GDM1 (cell line): ENCODE measurements at regions not wholly inside any gene's neighbourhood (a gene's known extent, or its start where the extent isn't known, plus 50 kb on each side); places are given as distances from the start of the nearest gene placed in this dataset.

Source experiments
- DNase-seq: peaks from one replicate; lab custom pipeline; 2025; lab: John Stamatoyannopoulos, UW

DNA sequence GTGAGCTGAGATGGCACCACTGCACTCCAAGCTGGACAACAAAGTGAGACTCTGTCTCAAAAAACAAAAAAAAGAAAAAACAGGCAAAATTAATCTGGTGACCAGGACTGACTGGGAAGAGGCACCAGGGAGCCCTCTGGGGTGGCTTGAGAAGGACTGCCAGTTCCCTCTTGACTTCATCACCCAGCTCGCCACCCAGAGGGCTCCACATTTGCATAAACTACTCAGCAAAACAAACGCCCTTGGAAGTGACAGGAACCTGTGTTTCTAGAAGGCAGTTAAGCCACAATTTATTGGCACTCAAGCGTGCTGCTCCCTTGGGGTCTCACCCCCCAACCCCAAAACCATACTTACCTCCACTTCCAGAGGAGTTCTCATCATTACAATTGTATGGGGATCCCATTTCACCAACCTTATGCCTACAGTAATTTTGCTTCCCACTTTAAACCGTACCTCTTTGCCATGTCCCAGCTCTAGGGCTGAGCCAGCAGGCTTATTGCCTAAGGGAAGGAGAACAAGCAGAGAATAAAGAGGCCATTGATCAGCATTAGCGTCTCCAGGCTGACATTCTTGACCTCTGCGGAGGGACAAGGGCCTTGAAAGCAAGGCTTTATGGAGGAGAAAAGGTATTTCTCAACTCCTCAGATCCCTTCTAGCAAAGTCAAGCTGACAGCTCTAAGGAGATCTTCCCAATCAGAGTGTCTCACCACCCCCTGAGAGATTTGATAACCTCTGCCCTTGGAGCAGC lies 357.4 kb downstream of the SHQ1 start:
- no peak for DNase-seq

DNA sequence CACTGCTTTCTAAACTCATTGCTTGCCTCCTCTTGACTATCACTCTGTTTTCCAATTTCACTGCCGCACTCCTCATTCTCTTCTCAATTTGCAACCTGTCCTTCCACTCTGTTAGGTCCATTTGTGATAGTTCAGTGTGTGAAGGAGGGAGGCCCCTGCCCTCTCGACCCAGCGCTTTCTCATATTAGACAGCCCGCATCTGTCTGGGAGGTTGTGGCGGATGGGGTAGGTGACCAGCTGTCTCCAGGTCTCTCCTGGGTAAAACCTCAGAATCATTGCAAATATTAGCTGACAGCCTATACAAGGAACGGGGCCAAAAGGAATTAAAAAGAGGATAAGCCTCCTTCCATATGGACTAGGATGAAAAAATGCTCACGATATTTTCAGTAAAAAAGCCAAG lies 358.3 kb downstream of the SHQ1 start:
- DNase-seq, result no peak

GRCh38 chr3:72488738-72489035 lies 359.6 kb downstream of the SHQ1 start:
- DNase-seq, result no peak

- no peak for DNase-seq
These were observed 360.1 kb downstream of the SHQ1 start for GRCh38 chr3:72487946-72488737.

DNA sequence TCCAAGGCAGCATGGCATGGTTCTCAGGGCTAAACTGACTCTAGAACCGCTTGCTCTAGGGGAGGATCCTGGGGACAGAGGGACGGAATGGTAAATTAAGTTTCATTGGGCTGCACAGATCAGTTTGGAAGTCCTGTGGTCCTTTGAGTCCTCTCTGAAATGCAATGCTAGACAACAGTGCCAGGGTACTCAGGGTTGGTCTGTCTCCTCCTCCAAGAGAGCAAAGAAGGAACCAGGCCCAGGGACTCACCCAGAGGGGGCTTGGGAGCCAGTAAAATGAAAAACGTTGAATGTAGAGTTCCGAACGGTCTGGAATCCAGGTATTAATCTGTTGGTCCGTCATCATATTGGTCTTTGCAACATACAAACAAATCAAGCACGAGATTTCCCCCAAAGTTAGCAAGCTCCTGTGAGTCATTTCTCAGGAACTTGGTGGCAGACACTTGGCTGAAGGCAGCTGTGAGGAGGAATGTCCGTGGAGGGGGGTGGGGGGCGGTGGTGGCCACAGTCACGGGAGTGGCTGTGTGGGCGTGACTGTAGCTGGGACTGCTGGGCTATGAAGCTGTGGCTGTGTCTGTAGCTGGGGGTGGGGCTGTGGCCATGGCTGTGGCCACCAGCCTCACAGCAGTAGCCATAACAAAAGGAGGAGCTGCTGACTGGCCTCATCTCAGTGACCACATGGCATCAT lies 361.0 kb downstream of the SHQ1 start:
- no peak for DNase-seq

DNA sequence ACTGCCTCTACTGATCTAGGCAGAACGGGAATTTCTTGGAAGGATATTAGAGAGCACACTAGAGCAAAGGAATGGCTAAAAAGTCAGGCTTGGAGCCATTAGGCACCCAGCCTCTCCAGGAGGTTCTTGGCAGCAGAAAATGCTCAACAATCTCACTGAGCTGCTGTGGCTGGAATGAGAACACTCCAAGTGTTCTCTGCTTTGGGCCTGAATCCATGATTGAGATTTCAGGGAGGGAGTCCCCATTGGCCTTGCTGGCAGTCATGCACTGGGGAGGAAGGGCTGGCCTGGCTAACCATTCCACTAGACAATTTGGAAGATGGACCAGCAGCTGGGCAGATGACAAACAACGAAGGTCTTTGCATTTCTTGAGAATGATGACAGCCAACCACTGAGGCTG lies 362.6 kb downstream of the SHQ1 start:
- DNase-seq, result no peak

DNA sequence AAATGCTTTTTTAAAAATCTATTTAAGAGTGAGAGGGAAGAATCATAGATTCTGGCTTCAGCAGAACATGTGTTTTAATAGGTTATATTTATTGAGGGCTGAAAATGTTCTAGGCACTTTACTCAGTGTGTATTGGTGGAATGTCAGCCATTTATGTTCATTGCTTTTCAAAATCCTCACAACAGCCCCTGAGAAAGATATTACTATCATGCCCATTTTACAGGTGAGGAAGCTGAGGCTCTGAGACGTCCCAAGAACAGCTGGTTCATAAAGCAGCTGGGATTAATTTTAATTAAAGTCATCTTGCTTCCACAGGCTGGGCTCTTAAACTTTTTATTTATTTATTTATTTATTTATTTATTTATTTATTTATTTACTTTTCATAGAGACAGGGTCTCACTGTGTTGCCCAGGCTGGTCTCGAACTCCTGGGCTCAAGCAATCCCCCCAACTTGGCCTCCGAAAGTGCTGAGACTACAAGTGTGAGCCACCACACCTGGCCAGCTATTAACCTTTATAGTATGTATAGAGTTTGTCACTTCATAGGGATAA lies 364.6 kb downstream of the SHQ1 start:
- DNase-seq, result no peak

DNA sequence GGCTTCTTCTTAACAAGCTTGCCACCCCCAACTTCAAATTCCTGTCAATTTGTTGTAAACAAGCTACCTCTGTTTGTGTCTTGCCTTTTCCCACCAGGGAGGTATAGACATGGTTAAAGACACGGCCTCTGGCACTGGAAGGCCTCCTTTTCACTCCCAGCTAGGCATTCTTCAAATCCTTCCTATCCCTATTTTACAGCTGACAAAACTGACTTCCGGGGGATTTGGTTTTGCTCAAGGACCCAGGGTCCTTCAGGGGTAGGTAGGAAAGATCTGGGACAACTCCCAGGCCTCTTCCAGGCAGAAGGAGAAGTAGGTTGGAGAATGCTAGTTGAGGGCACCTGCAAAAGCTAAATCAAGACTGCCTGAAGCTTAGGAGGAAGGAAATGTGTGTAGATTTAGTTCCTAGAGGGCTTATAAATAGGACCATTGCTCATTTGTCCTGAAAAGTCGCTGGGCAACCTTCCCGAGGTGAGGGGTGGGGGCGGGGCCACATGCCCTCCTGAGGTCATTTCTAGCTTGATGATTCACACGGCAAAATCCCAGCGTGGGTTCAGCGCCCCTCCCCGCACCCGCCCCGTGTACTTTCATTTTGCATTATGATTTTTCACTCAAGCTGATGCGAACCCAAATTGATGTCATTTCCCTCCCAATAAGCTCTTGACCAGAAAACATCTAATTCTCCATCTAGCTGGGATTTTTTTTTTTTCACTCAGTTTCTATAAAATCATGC lies 365.5 kb downstream of the SHQ1 start:
- peak; percentile 44 for DNase-seq

DNA sequence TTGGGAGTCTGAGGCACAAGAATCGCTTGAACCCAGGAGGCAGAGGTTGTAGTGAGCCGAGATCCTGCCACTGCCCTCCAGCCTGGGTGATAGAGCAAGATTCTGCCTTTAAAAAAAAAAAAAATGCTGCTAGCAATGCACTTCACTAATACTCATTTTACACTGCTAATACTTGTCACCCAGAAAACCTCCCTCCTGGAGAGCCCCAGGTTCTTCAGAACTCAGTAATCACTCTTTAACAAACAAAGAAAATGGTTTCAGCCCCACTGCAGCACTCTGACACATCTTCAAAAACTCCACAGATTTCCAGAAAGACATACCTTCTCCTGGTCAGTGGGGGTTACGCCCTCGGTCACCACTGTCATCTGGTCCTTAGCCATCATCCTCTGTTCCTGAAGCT lies 366.7 kb downstream of the SHQ1 start:
- no peak for DNase-seq

DNA sequence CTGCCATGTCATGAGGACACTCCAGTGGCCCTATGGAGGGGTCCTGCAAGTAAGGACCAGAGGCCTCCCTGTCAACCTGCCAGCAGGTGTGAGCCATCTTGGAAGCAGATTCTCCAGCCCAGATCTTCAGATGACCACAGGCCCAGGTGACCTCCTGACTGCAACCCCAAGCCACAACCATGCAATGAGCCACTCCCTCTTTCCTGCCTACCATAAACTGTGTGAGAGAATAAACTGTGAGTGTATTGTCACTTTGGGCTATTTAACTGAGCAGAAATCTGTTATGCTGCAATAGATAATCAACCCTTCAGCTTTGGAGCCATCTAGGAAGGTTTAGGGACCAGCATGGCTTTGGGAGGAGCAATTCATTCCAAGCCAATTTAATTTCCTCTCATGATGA lies 367.9 kb downstream of the SHQ1 start:
- no peak for DNase-seq

DNA sequence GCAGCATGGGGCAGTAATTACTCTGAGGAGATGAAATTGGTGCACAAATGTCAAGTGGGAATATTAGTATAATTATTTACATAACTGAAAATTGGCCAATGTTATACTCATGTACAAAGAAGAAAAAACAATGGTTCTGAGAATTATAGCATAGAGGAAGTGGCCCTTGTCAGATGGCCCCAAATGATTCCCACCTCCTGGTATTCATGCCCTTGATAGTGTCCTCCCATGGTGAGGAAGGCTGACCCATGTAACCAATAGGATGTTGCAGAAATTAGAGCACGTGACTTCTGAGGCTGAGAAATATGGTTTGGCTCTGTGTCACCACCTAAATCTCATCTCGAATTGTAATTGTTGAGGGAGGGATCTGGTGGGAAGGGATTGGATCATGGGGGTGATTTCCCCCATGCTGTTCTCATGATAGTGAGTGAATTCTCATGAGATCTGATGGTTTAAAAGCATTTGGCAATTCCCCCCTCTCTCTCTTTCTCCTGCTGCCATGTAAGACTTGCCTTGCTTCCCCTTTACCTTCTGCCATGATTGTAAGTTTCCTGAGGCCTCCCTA lies 368.5 kb downstream of the SHQ1 start:
- DNase-seq, result no peak

DNA sequence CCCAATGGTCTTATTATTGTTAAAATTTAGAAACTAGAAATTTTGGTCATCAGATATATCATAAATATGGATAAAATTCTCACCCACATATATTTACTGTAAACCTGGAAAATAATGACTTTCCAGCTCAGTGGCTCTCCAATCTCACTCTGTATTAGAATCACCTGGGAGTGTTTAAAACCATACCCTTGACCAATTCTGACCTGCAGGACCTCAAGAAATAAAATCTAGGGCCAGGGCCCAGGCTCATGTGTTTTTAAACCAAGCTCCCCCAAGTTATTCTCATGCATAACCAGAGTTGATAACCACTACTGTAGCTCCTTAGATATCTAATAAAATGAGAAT lies 372.1 kb downstream of the SHQ1 start:
- DNase-seq, result no peak

GRCh38 chr3:72475258-72476138 lies 372.7 kb downstream of the SHQ1 start:
- DNase-seq, result no peak

DNA sequence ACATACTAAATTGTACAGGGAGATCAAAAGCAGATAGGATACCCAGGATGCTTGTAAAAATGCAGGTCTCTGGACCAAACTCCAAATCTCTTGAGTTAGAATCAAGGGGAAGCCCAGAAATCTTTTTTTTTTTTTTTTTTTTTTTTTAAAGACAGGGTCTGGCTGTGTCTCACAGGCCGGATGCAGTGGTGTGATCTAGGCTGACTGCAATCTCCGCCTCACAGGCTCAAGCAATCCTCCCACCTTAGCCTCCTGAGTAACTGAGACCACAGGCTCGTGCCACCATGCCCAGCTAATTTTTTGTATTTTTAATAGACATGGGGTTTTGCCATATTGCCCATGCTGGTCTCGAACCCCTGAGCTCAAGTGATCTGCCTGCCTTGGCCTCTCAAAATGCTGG lies 373.5 kb downstream of the SHQ1 start:
- DNase-seq, result no peak

GRCh38 chr3:72473156-72473555 lies 375.1 kb downstream of the SHQ1 start:
- no peak for DNase-seq

GRCh38 chr3:72470904-72471417 lies 377.3 kb downstream of the SHQ1 start:
- DNase-seq, result no peak

- no peak for DNase-seq
These were observed 382.4 kb downstream of the SHQ1 start for GRCh38 chr3:72465853-72466252.

DNA sequence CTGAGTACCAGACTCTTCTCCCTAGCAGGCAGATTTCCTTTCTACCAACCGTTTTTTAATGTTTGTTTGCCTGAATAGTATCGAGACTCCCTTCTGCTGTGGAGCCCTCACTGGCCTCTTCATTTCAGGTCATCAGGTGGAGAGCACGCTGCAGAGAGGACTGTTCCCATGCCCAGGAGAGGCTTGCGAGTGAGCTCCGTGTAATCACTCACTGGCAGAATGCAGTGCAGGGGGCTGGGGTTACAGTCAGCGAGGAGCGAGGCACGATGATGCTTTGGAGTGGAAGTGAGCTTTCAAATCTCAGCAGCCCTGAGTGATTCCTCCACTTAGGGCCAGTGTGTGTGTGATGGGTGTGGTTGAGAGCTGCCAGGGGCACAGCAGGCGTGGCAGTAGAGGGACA lies 385.2 kb downstream of the SHQ1 start:
- no peak for DNase-seq

DNA sequence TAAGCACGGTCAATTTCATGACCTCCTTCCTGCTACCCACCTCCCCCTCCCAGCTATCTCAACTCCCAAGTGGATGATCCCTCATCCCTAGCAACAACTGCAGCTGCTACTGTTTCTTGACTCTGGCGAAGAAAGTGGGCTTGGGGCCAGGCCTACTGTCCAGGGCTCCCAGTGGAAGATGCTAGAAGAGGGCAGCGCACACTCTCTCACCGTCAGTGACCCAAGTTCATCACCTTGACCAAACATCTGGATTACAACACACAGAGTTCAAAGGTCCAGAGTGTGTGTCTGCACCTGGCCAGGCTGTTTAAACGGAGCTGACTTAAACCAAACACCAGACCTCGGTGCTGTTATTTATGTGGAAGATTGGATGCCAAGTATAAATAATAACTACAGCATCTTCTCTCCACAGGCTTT lies 385.6 kb downstream of the SHQ1 start:
- DNase-seq, result no peak

GRCh38 chr3:72461787-72462186 lies 386.5 kb downstream of the SHQ1 start:
- DNase-seq, result no peak
